ENCODE measurements at regions not wholly inside any gene's neighbourhood (a gene's known extent, or its start where the extent isn't known, plus 50 kb on each side); places are given as distances from the start of the nearest gene placed in this dataset.

GRCh38 chr5:79858410-79858723 lies 132.7 kb downstream of the MTX3 start:
- Histone ChIP-seq H3K27me3 (ENCODE audit: insufficient read depth, low read depth, low read length) (no peaks in the 10 kb centered on the region), H3F3A (ENCODE audit: insufficient read depth, low read length, poor library complexity, severe bottlenecking) (no peaks in the 10 kb centered on the region), H3K27ac (ENCODE audit: low read length) (no peak overlapping the region), H3K9me2 (ENCODE audit: insufficient read depth, low read length) (no peaks in the 10 kb centered on the region), H3K36me3 (ENCODE audit: insufficient read depth, low read length) (no peaks in the 10 kb centered on the region), H3K4me2 (ENCODE audit: low read length) (no peak overlapping the region), H4K20me1 (ENCODE audit: insufficient read depth) (no peaks in the 10 kb centered on the region), H3K4me3 (ENCODE audit: low read length) (no peak overlapping the region), H3K9ac (ENCODE audit: low read length) (no peak overlapping the region), H3K79me2 (replicated peaks; ENCODE audit: insufficient read depth, low read length) (no peaks in the 10 kb centered on the region), H2AFZ (ENCODE audit: low read depth, low read length) (no peak overlapping the region), H3K9me3 (ENCODE audit: low read length) (no peaks in the 10 kb centered on the region)
- no peak for TF ChIP-seq EZH2 (IDR thresholded peaks at IDR 0.05; ENCODE audit: borderline replicate concordance, insufficient read depth, low read length, poor library complexity, severe bottlenecking)
- TF ChIP-seq POLR2AphosphoS5 (IDR thresholded peaks at IDR 0.05), result no peak
- TF ChIP-seq TAF1 (IDR thresholded peaks at IDR 0.05; ENCODE audit: low read depth), result no peak
- TF ChIP-seq SMC3 (conservative IDR thresholded peaks at IDR 0.05; ENCODE audit: poor library complexity), result no peak
- no peak for TF ChIP-seq MXI1 (conservative IDR thresholded peaks at IDR 0.05; ENCODE audit: poor library complexity, severe bottlenecking)
- no peak for TF ChIP-seq EP300 (conservative IDR thresholded peaks at IDR 0.05; ENCODE audit: poor library complexity, severe bottlenecking)
- TF ChIP-seq RAD21 (conservative IDR thresholded peaks at IDR 0.05), result no peak
- TF ChIP-seq CTCF (IDR thresholded peaks at IDR 0.05; ENCODE audit: poor library complexity, severe bottlenecking), result no peak
- no peak for TF ChIP-seq REST (IDR thresholded peaks at IDR 0.05; ENCODE audit: borderline replicate concordance)

GRCh38 chr5:79857714-79858409 lies 133.2 kb downstream of the MTX3 start:
- no peak overlapping the region for H3K27ac ChIP-seq (ENCODE audit: low read length)
- no peaks in the 10 kb centered on the region for H3K9me3 ChIP-seq (ENCODE audit: low read length)
- H3K9me2 ChIP-seq (ENCODE audit: insufficient read depth, low read length), result no peaks in the 10 kb centered on the region
- no peak overlapping the region for H2AFZ ChIP-seq (ENCODE audit: low read depth, low read length)
- H3F3A ChIP-seq (ENCODE audit: insufficient read depth, low read length, poor library complexity, severe bottlenecking), result no peaks in the 10 kb centered on the region
- H3K79me2 ChIP-seq (replicated peaks; ENCODE audit: insufficient read depth, low read length), result no peaks in the 10 kb centered on the region
- H3K27me3 ChIP-seq (ENCODE audit: insufficient read depth, low read depth, low read length), result no peaks in the 10 kb centered on the region
- no peaks in the 10 kb centered on the region for H4K20me1 ChIP-seq (ENCODE audit: insufficient read depth)
- no peak for TF ChIP-seq EP300 (conservative IDR thresholded peaks at IDR 0.05; ENCODE audit: poor library complexity, severe bottlenecking)
- TF ChIP-seq MXI1 (conservative IDR thresholded peaks at IDR 0.05; ENCODE audit: poor library complexity, severe bottlenecking), result no peak
- peak; percentile 89 for TF ChIP-seq RAD21 (conservative IDR thresholded peaks at IDR 0.05)
- no peak for TF ChIP-seq POLR2AphosphoS5 (IDR thresholded peaks at IDR 0.05)
- TF ChIP-seq TAF1 (IDR thresholded peaks at IDR 0.05; ENCODE audit: low read depth), result no peak
- TF ChIP-seq CTCF (IDR thresholded peaks at IDR 0.05; ENCODE audit: poor library complexity, severe bottlenecking), result peak; percentile 91
- no peak for TF ChIP-seq REST (IDR thresholded peaks at IDR 0.05; ENCODE audit: borderline replicate concordance)
- TF ChIP-seq EZH2 (IDR thresholded peaks at IDR 0.05; ENCODE audit: borderline replicate concordance, insufficient read depth, low read length, poor library complexity, severe bottlenecking), result no peak
- TF ChIP-seq SMC3 (conservative IDR thresholded peaks at IDR 0.05; ENCODE audit: poor library complexity), result peak; percentile 92
- H3K36me3 ChIP-seq (ENCODE audit: insufficient read depth, low read length), result no peaks in the 10 kb centered on the region
- no peak overlapping the region for H3K4me3 ChIP-seq (ENCODE audit: low read length)
- H3K9ac ChIP-seq (ENCODE audit: low read length), result no peak overlapping the region
- H3K4me2 ChIP-seq (ENCODE audit: low read length), result no peak overlapping the region
